ENCODE measurements at regions not wholly inside any gene's neighbourhood (a gene's known extent, or its start where the extent isn't known, plus 50 kb on each side); places are given as distances from the start of the nearest gene placed in this dataset.

- intact Hi-C loops (cut with micrococcal nuclease), result no loop called here
- TF ChIP-seq CTCF (IDR thresholded peaks at IDR 0.05), result no peak
- Mint-ChIP-seq H3K4me3 (no peak overlapping the region), H3K4me1 (no peaks in the 10 kb centered on the region), H3K27ac (no peak overlapping the region), H3K36me3 (ENCODE audit: low read depth) (no peaks in the 10 kb centered on the region), H3K27me3 (peaks cover 5% of the 10 kb centered on the region), H3K9me3 (peaks cover 16% of the 10 kb centered on the region)
- no peak for ATAC-seq (ENCODE audit: low read depth)
- POLR2A ChIA-PET, result no interaction called here
- no peak for DNase-seq
- CTCF ChIA-PET, result no interaction called here
Observed at GRCh38 chr3:107153981-107154380, 223.3 kb upstream of the CCDC54 start.

- H3K4me1 Mint-ChIP-seq, result no peaks in the 10 kb centered on the region
- intact Hi-C loops (cut with micrococcal nuclease), result no loop called here
- no peaks in the 10 kb centered on the region for H3K27me3 Mint-ChIP-seq
- H3K36me3 Mint-ChIP-seq (ENCODE audit: low read depth), result no peaks in the 10 kb centered on the region
- DNase-seq (no peak), ATAC-seq (ENCODE audit: low read depth) (no peak)
- no peak for TF ChIP-seq CTCF (IDR thresholded peaks at IDR 0.05)
- H3K27ac Mint-ChIP-seq, result no peak overlapping the region
- H3K4me3 Mint-ChIP-seq, result no peak overlapping the region
- H3K9me3 Mint-ChIP-seq, result peaks cover 21% of the 10 kb centered on the region
- POLR2A ChIA-PET, result no interaction called here
- CTCF ChIA-PET, result no interaction called here
Observed at GRCh38 chr3:107172411-107172810, 204.8 kb upstream of the CCDC54 start.

- POLR2A ChIA-PET, result no interaction called here
- ATAC-seq (ENCODE audit: low read depth) (no peak), DNase-seq (no peak)
- Mint-ChIP-seq H3K9me3 (no peaks in the 10 kb centered on the region), H3K4me1 (no peaks in the 10 kb centered on the region), H3K36me3 (ENCODE audit: low read depth) (no peaks in the 10 kb centered on the region), H3K27me3 (peaks cover 2% of the 10 kb centered on the region), H3K4me3 (no peak overlapping the region), H3K27ac (no peak overlapping the region)
- no peak for TF ChIP-seq CTCF (IDR thresholded peaks at IDR 0.05)
- CTCF ChIA-PET, result no interaction called here
- intact Hi-C loops (cut with micrococcal nuclease), result no loop called here
Observed at GRCh38 chr3:107184375-107184774, 192.9 kb upstream of the CCDC54 start.

GRCh38 chr3:107188262-107188661, 189.0 kb upstream of the CCDC54 start:
- intact Hi-C loops (cut with micrococcal nuclease), result no loop called here
- no peak overlapping the region for H3K4me3 Mint-ChIP-seq
- H3K4me1 Mint-ChIP-seq, result no peaks in the 10 kb centered on the region
- ATAC-seq (ENCODE audit: low read depth) (no peak), DNase-seq (no peak)
- peaks cover 2% of the 10 kb centered on the region for H3K27me3 Mint-ChIP-seq
- H3K36me3 Mint-ChIP-seq (ENCODE audit: low read depth), result no peaks in the 10 kb centered on the region
- ChIA-PET POLR2A (no interaction called here), CTCF (no interaction called here)
- H3K27ac Mint-ChIP-seq, result no peak overlapping the region
- no peaks in the 10 kb centered on the region for H3K9me3 Mint-ChIP-seq
- no peak for TF ChIP-seq CTCF (IDR thresholded peaks at IDR 0.05)

GRCh38 chr3:107189158-107189791, 188.0 kb upstream of the CCDC54 start:
- Mint-ChIP-seq H3K36me3 (ENCODE audit: low read depth) (no peaks in the 10 kb centered on the region), H3K4me3 (no peak overlapping the region), H3K9me3 (no peaks in the 10 kb centered on the region), H3K4me1 (no peaks in the 10 kb centered on the region), H3K27me3 (peaks cover 2% of the 10 kb centered on the region), H3K27ac (no peak overlapping the region)
- DNase-seq (no peak), ATAC-seq (ENCODE audit: low read depth) (no peak)
- POLR2A ChIA-PET, result no interaction called here
- intact Hi-C loops (cut with micrococcal nuclease), result no loop called here
- CTCF ChIA-PET, result no interaction called here
- no peak for TF ChIP-seq CTCF (IDR thresholded peaks at IDR 0.05)

All from activated B cell treated with CpG ODN at 0.5 μM for 24 hours (primary cell).